Natural killer cell (primary cell): ENCODE measurements at regions not wholly inside any gene's neighbourhood (a gene's known extent, or its start where the extent isn't known, plus 50 kb on each side); places are given as distances from the start of the nearest gene placed in this dataset.

ENCODE experiments used
- ATAC-seq, 3 donors: fragments of 150-1000 bp in 2 of 3; fragments of 200-7000 bp in 1 of 3; cut with Tn5 transposase; 1 replicate in 1 of 3; 2 replicates in 2 of 3; pipeline ENCODE4 v1.10.0; 2021; ENCODE audit warnings: mild to moderate bottlenecking in 2 of 3, moderate library complexity in 2 of 3
- DNase-seq, 2 donors: peaks; one replicate each; pipeline versions ENCODE4 v3.0.0 to v3.0.0-alpha.2; 2013 to 2021; ENCODE audit warnings: mixed read lengths in 1 of 2
- H3K27ac ChIP-seq: one replicate; pipeline ENCODE4 v1.5.1; 2013; ENCODE audit warnings: mild to moderate bottlenecking, low read length
- H3K27me3 ChIP-seq: one replicate; pipeline ENCODE4 v1.6.1; 2013; ENCODE audit warnings: low read length; ENCODE audit not compliant: control insufficient read depth, insufficient read depth
- H3K36me3 ChIP-seq: one replicate; pipeline ENCODE4 v1.6.1; 2013; ENCODE audit warnings: low read length; ENCODE audit not compliant: control insufficient read depth, insufficient read depth
- H3K4me1 ChIP-seq: one replicate; pipeline ENCODE4 v1.6.1; 2013; ENCODE audit warnings: low read length; ENCODE audit not compliant: control insufficient read depth, insufficient read depth
- H3K4me3 ChIP-seq: one replicate; pipeline ENCODE4 v1.5.1; 2013; ENCODE audit warnings: low read length
- H3K9me3 ChIP-seq: one replicate; pipeline ENCODE4 v1.6.1; 2013; ENCODE audit warnings: low read length; ENCODE audit not compliant: control insufficient read depth, insufficient read depth
- H3K27ac Mint-ChIP-seq, 2 donors: one replicate each; pipeline ENCODE4 v1.8.0; 2022; ENCODE audit warnings: mild to moderate bottlenecking in 2 of 2, mixed read lengths in 2 of 2, moderate library complexity in 1 of 2
- H3K27me3 Mint-ChIP-seq, 2 donors: one replicate each; pipeline ENCODE4 v1.8.0; 2022; ENCODE audit warnings: low read depth in 2 of 2, mixed read lengths in 2 of 2
- H3K36me3 Mint-ChIP-seq: one replicate; pipeline ENCODE4 v1.8.0; 2022; ENCODE audit warnings: mixed read lengths
- H3K4me1 Mint-ChIP-seq, 2 donors: one replicate each; pipeline ENCODE4 v1.8.0; 2022; ENCODE audit warnings: mixed read lengths in 2 of 2
- H3K4me3 Mint-ChIP-seq: one replicate; pipeline ENCODE4 v1.8.0; 2022; ENCODE audit warnings: mild to moderate bottlenecking, moderate library complexity, mixed read lengths
- H3K9me3 Mint-ChIP-seq, 2 donors: one replicate each; pipeline ENCODE4 v1.8.0; 2022; ENCODE audit warnings: mixed read lengths in 2 of 2
- CTCF ChIP-seq: fragments of 200-600 bp; IDR thresholded peaks from one replicate; pipeline ENCODE4 v1.8.0; 2022; ENCODE audit warnings: antibody characterized with exemption
- WGBS: methylation state at CpG from one replicate; pipeline ENCODE4 v1.1.7; 2013; ENCODE audit warnings: missing lambda C conversion rate; ENCODE audit not compliant: insufficient coverage; 5-methylcytosine and 5-hydroxymethylcytosine counted together
- intact Hi-C: fragments of 100-400 bp; cut with micrococcal nuclease; formaldehyde crosslinking; loops from one replicate; pipeline ENCODE4 v1.14.2; 2022

GRCh38 chr2:194327196-194327888, 1329.7 kb upstream of the SLC39A10 start:
- intact Hi-C loops: no loop called here
- DNase-seq: no peak
- H3K4me1 ChIP-seq: no peaks in the 10 kb centered on the region
- Mint-ChIP-seq H3K9me3 (peaks cover 0 to 2% of the 10 kb centered on the region in 2 donors), H3K4me3 (no peak overlapping the region), H3K4me1 (no peaks in the 10 kb centered on the region), H3K27me3 (no peaks in the 10 kb centered on the region), H3K36me3 (no peaks in the 10 kb centered on the region), H3K27ac (no peak overlapping the region)
- 91% methylated on average over 25 of the region's 25 CpGs for WGBS
- no peak overlapping the region for H3K27ac ChIP-seq
- no peaks in the 10 kb centered on the region for H3K27me3 ChIP-seq
- no peak for ATAC-seq
- no peak for TF ChIP-seq CTCF
- H3K4me3 ChIP-seq: no peak overlapping the region
- no peaks in the 10 kb centered on the region for H3K36me3 ChIP-seq
- no peaks in the 10 kb centered on the region for H3K9me3 ChIP-seq

- H3K9me3 Mint-ChIP-seq: no peaks in the 10 kb centered on the region
- no peak overlapping the region for H3K4me3 Mint-ChIP-seq
- no peak for TF ChIP-seq CTCF
- H3K4me1 Mint-ChIP-seq: no peaks in the 10 kb centered on the region
- ATAC-seq (no peak), DNase-seq (no peak)
- Histone ChIP-seq H3K4me1 (no peaks in the 10 kb centered on the region), H3K27ac (no peak overlapping the region), H3K9me3 (no peaks in the 10 kb centered on the region), H3K27me3 (no peaks in the 10 kb centered on the region), H3K36me3 (no peaks in the 10 kb centered on the region), H3K4me3 (no peak overlapping the region)
- H3K27ac Mint-ChIP-seq: no peak overlapping the region
- intact Hi-C loops: no loop called here
- H3K36me3 Mint-ChIP-seq: no peaks in the 10 kb centered on the region
- no CpG with 5 or more reads among the region's 1 CpG for WGBS
- no peaks in the 10 kb centered on the region for H3K27me3 Mint-ChIP-seq
Measured at GRCh38 chr2:194323740-194324139, 1333.3 kb upstream of the SLC39A10 start.

- no peaks in the 10 kb centered on the region for H3K27me3 Mint-ChIP-seq
- H3K27me3 ChIP-seq: no peaks in the 10 kb centered on the region
- H3K27ac ChIP-seq: no peak overlapping the region
- H3K27ac Mint-ChIP-seq: peak overlapping the region in 1 of 2 donors; percentile 26
- no peaks in the 10 kb centered on the region for H3K36me3 ChIP-seq
- ATAC-seq (peak in 2 of 3 donors; percentile 47 to 84), DNase-seq (no peak)
- 60% methylated on average over 2 of the region's 2 CpGs for WGBS
- no peaks in the 10 kb centered on the region for H3K9me3 ChIP-seq
- intact Hi-C loops: no loop called here
- H3K4me3 Mint-ChIP-seq: no peak overlapping the region
- H3K4me3 ChIP-seq: no peak overlapping the region
- H3K9me3 Mint-ChIP-seq: peaks cover 1 to 2% of the 10 kb centered on the region in 2 donors
- no peaks in the 10 kb centered on the region for H3K4me1 Mint-ChIP-seq
- H3K4me1 ChIP-seq: no peaks in the 10 kb centered on the region
- no peak for TF ChIP-seq CTCF
- no peaks in the 10 kb centered on the region for H3K36me3 Mint-ChIP-seq
Measured at GRCh38 chr2:194320520-194320919, 1336.5 kb upstream of the SLC39A10 start.
